Panc1 (cell line): ENCODE measurements at regions not wholly inside any gene's neighbourhood (a gene's known extent, or its start where the extent isn't known, plus 50 kb on each side); places are given as distances from the start of the nearest gene placed in this dataset.
"Not testable (repeated sequence)": the region's sequence is repeated elsewhere in the genome, so short reads cannot be mapped to it uniquely, and the experiment has no call there.

Experiments used
- ATAC-seq: fragments of 200-7000 bp; cut with Tn5 transposase; 2 replicates; pipeline ENCODE4 v1.9.1; 2020; ENCODE audit warnings: mild to moderate bottlenecking, moderate library complexity
- BruUV-seq: library from RNA; stranded (reverse); fragments of 400-500 nt; replicated peaks from 2 replicates; lab custom pipeline; 2021; lab: Mats Ljungman, UMichigan
- CTCF ChIA-PET: fragments of 300-600 bp; sonication (Branson Sonifier 250); formaldehyde crosslinking; loops from one replicate; lab custom pipeline; 2022; ENCODE audit warnings: antibody characterized with exemption; lab: Charles Lee
- POLR2A ChIA-PET: fragments of 300-600 bp; sonication (Branson Sonifier 250); formaldehyde crosslinking; loops from one replicate; lab custom pipeline; 2022; ENCODE audit warnings: antibody characterized with exemption; lab: Charles Lee
- DNase-seq: peaks from one replicate; pipeline ENCODE4 v3.0.0-alpha.2; 2010; ENCODE audit warnings: low read depth, low spot score
- H3K27ac ChIP-seq: 2 replicates; pipeline ENCODE4 v1.5.1; 2011; ENCODE audit warnings: mild to moderate bottlenecking, low read length, inconsistent platforms
- H3K27me3 ChIP-seq: fragments of 200-500 bp; sonication (Bioruptor generic); 2 replicates; pipeline ENCODE4 v1.6.0; 2014; ENCODE audit warnings: low read length, inconsistent platforms; ENCODE audit not compliant: control insufficient read depth, insufficient read depth
- H3K36me3 ChIP-seq: fragments of 200-500 bp; sonication (Bioruptor generic); 2 replicates; pipeline ENCODE4 v1.5.1; 2014; ENCODE audit warnings: inconsistent platforms, mild to moderate bottlenecking, low read length, moderate library complexity; ENCODE audit not compliant: control insufficient read depth, insufficient read depth
- H3K4me1 ChIP-seq: 2 replicates; pipeline ENCODE4 v1.5.1; 2011; ENCODE audit warnings: inconsistent platforms, mild to moderate bottlenecking, low read length, moderate library complexity; ENCODE audit not compliant: control insufficient read depth, insufficient read depth
- H3K4me3 ChIP-seq, 2 experiments: 2 replicates each; pipeline ENCODE4 v1.5.1; 2011 to 2012; ENCODE audit warnings: low read depth in 2 of 2, low read length in 2 of 2, mild to moderate bottlenecking in 2 of 2, inconsistent platforms in 1 of 2, moderate library complexity in 1 of 2
- H3K9me3 ChIP-seq: fragments of 200-500 bp; sonication (Bioruptor generic); 2 replicates; pipeline ENCODE4 v1.5.1; 2014; ENCODE audit warnings: low read depth, mild to moderate bottlenecking, inconsistent platforms, low read length, moderate library complexity; ENCODE audit not compliant: control insufficient read depth, insufficient read depth
- CTCF ChIP-seq: fragments of 450-650 bp; IDR thresholded peaks from 2 replicates; pipeline ENCODE4 v1.5.1; 2017; ENCODE audit warnings: mild to moderate bottlenecking
- TCF7L2 ChIP-seq: IDR thresholded peaks from 2 replicates; pipeline ENCODE4 v1.6.1; 2011; ENCODE audit warnings: mild to moderate bottlenecking, low read depth, low read length, inconsistent platforms
- in situ Hi-C: cut with HindIII; loops from 2 replicates; pipeline ENCODE4 v1.10.0; 2016; ENCODE audit warnings: low sequenced_read_pairs, low pct_unique_long_range_greater_than_20kb
- intact Hi-C: fragments of 100-400 bp; cut with micrococcal nuclease; formaldehyde crosslinking; loops from one replicate; pipeline ENCODE4 v1.10.0; 2022; ENCODE audit not compliant: unreplicated experiment
- TF ChIP-seq, protein P1 (sequence below), 2 experiments: IDR thresholded peaks; 2 replicates each; pipeline ENCODE4 v1.6.1; 2011 to 2012; ENCODE audit warnings: low read depth in 2 of 2, control low read depth in 1 of 2, low read length in 1 of 2, mild to moderate bottlenecking in 1 of 2, moderate library complexity in 1 of 2; ENCODE audit not compliant: insufficient read depth in 1 of 2

- Histone ChIP-seq H3K9me3 (no peaks in the 10 kb centered on the region), H3K27ac (no peak overlapping the region), H3K4me1 (no peaks in the 10 kb centered on the region), H3K36me3 (no peaks in the 10 kb centered on the region), H3K27me3 (no peaks in the 10 kb centered on the region), H3K4me3 (no peak overlapping the region)
- DNase-seq (no peak), ATAC-seq (no peak)
- no peak for TF ChIP-seq TCF7L2
- TF ChIP-seq CTCF, result no peak
- TF ChIP-seq, protein P1, sequence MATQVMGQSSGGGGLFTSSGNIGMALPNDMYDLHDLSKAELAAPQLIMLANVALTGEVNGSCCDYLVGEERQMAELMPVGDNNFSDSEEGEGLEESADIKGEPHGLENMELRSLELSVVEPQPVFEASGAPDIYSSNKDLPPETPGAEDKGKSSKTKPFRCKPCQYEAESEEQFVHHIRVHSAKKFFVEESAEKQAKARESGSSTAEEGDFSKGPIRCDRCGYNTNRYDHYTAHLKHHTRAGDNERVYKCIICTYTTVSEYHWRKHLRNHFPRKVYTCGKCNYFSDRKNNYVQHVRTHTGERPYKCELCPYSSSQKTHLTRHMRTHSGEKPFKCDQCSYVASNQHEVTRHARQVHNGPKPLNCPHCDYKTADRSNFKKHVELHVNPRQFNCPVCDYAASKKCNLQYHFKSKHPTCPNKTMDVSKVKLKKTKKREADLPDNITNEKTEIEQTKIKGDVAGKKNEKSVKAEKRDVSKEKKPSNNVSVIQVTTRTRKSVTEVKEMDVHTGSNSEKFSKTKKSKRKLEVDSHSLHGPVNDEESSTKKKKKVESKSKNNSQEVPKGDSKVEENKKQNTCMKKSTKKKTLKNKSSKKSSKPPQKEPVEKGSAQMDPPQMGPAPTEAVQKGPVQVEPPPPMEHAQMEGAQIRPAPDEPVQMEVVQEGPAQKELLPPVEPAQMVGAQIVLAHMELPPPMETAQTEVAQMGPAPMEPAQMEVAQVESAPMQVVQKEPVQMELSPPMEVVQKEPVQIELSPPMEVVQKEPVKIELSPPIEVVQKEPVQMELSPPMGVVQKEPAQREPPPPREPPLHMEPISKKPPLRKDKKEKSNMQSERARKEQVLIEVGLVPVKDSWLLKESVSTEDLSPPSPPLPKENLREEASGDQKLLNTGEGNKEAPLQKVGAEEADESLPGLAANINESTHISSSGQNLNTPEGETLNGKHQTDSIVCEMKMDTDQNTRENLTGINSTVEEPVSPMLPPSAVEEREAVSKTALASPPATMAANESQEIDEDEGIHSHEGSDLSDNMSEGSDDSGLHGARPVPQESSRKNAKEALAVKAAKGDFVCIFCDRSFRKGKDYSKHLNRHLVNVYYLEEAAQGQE (IDR thresholded peaks at IDR 0.05; ENCODE audit: insufficient read depth in 1 of 2, low read depth in 2 of 2, low read length in 1 of 2), result no peak
- in situ Hi-C loops (no loop called here), intact Hi-C loops (no loop called here)
- no TSS peak for BruUV-seq
- POLR2A ChIA-PET, result no interaction called here
- CTCF ChIA-PET, result no interaction called here
These were observed 288.3 kb upstream of the ZNF337 start for GRCh38 chr20:25984933-25985332.

DNA sequence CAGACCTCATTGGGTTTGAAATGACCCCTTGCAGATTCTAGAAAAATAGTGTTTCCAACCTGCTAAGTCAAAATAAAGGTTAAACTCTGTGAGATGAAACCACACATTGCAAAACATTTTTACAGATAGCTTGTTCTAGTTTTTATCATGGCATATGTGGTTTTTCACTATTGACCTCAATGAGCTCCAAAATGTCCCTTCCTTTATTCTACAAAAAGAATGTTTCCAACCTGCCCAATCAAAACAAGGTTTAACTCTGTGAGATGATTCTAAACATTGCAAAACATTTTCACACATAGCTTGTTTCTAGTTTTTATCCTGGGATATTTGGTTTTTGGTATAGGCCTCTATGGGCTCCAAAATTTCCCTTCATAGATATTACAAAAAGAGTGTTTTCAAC, 286.0 kb upstream of the ZNF337 start:
- intact Hi-C loops, H3K27ac ChIP-seq, DNase-seq, in situ Hi-C loops, POLR2A ChIA-PET, H3K4me1 ChIP-seq, H3K4me3 ChIP-seq, H3K9me3 ChIP-seq, H3K36me3 ChIP-seq, ATAC-seq, H3K27me3 ChIP-seq, BruUV-seq, CTCF ChIA-PET: not testable (repeated sequence)

DNA sequence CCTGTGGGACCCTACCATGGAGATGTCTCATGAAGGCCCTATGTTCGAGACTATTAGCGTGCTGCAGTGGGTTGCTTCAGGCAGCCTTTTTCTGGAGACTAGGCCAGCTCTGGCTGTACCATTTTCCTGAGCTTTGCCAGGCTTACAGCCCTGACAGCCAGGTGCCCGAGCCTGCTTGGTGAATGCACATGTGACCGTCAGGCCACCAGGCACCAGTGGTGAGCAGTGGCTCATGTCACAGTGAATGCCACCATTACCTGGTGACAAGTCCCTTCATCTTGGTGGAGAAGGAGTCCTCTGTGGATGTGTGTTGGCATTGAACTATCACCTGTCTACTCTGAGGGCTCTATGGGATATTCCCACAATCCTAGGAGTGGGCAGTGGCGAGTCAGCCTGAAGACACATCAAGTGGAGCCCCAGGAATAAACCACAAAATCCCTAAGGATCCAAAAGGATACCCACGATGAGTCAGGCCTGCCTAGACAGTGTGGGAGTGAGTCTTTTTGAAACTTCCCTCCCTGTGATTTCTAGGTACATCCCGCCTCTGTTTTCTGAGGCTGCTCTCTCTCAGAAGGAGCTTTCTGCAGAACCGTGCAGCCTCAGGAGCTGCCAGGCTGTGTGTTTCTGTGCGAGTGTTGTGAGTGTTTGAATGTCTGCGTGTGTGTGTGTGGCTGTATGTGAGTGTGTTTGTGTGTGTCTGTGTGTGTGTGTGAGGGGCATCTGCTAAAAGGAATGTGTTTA, 282.0 kb upstream of the ZNF337 start:
- H3K27me3 ChIP-seq, CTCF ChIA-PET, H3K9me3 ChIP-seq, H3K4me1 ChIP-seq, H3K27ac ChIP-seq, intact Hi-C loops, H3K4me3 ChIP-seq, ATAC-seq, H3K36me3 ChIP-seq, BruUV-seq, DNase-seq, POLR2A ChIA-PET, in situ Hi-C loops: not testable (repeated sequence)

GRCh38 chr20:25975816-25976215, 279.2 kb upstream of the ZNF337 start:
- H3K27ac ChIP-seq, CTCF ChIA-PET, BruUV-seq, intact Hi-C loops, DNase-seq, ATAC-seq, H3K4me3 ChIP-seq, H3K4me1 ChIP-seq, H3K36me3 ChIP-seq, H3K9me3 ChIP-seq, POLR2A ChIA-PET, H3K27me3 ChIP-seq, in situ Hi-C loops: not testable (repeated sequence)

DNA sequence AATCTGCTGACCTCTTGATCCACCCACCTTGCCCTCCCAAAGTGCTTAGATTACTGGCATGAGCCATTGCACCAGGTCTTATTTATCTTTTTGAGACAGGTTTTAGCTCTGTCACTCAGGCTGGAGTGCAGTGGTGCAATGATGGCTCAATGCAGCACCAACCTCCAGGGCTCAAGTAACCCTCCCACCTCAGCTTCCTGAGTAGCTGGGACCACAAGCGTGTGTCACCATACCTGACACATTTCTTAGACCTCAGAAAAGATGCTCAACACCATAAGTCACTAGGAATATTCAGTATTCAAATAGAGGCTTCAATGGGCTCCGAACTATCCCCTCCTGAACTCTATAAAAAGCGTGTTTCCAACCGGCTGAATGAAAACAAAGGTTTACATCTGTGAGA, 268.6 kb upstream of the ZNF337 start:
- H3K36me3 ChIP-seq, in situ Hi-C loops, BruUV-seq, POLR2A ChIA-PET, H3K27me3 ChIP-seq, DNase-seq, H3K4me1 ChIP-seq, H3K9me3 ChIP-seq, H3K4me3 ChIP-seq, H3K27ac ChIP-seq, intact Hi-C loops, CTCF ChIA-PET, ATAC-seq: not testable (repeated sequence)
